SK-N-MC (cell line): ENCODE measurements at regions not wholly inside any gene's neighbourhood (a gene's known extent, or its start where the extent isn't known, plus 50 kb on each side); places are given as distances from the start of the nearest gene placed in this dataset.

Source experiments
- EZH2 ChIP-seq: fragments of 200-600 bp; sonication (generic); IDR thresholded peaks from one replicate; pipeline ENCODE4 v1.6.1; 2017; ENCODE audit warnings: antibody characterized with exemption
- FOXP2 ChIP-seq: optimal IDR thresholded peaks from 2 replicates; pipeline ENCODE3; 2011; ENCODE audit warnings: mild to moderate bottlenecking, moderate library complexity; ENCODE audit not compliant: insufficient read depth; ENCODE audit errors: extremely low read length, control extremely low read depth
- POLR2AphosphoS5 ChIP-seq: IDR thresholded peaks from 2 replicates; pipeline ENCODE4 v1.6.1; 2012; ENCODE audit warnings: mild to moderate bottlenecking, low read depth, low read length, borderline replicate concordance

GRCh38 chr11:129596351-129596750 is 219.3 kb upstream of the TMEM45B start:
- TF ChIP-seq FOXP2 (no peak), POLR2AphosphoS5 (no peak), EZH2 (no peak)
